Smooth muscle cell (in vitro differentiated cells): ENCODE measurements at regions not wholly inside any gene's neighbourhood (a gene's known extent, or its start where the extent isn't known, plus 50 kb on each side); places are given as distances from the start of the nearest gene placed in this dataset.

Experiments
- DNase-seq: peaks from one replicate; lab custom pipeline; 2025; ENCODE audit not compliant: unreplicated experiment; lab: John Stamatoyannopoulos, UW
- H2AFZ ChIP-seq: fragments of 200-600 bp; sonication (generic); 2 replicates; pipeline ENCODE4 v1.6.0; 2016; ENCODE audit warnings: antibody characterized with exemption, low read depth, mild to moderate bottlenecking
- H3F3A ChIP-seq: fragments of 200-600 bp; sonication (generic); 2 replicates; pipeline ENCODE4 v1.6.0; 2017; ENCODE audit warnings: antibody characterized with exemption, low read depth
- H3K27ac ChIP-seq: fragments of 200-600 bp; sonication (generic); 2 replicates; pipeline ENCODE4 v1.5.1; 2016; ENCODE audit warnings: low read depth, mild to moderate bottlenecking
- H3K27me3 ChIP-seq: fragments of 200-600 bp; sonication (generic); 2 replicates; pipeline ENCODE4 v1.6.1; 2016; ENCODE audit warnings: low read depth, mild to moderate bottlenecking
- H3K36me3 ChIP-seq: fragments of 200-600 bp; sonication (generic); 2 replicates; pipeline ENCODE4 v1.5.1; 2016; ENCODE audit warnings: low read depth
- H3K4me1 ChIP-seq: fragments of 200-600 bp; sonication (generic); 2 replicates; pipeline ENCODE4 v1.5.1; 2016; ENCODE audit warnings: low read depth
- H3K4me2 ChIP-seq: fragments of 200-600 bp; sonication (generic); 2 replicates; pipeline ENCODE4 v1.6.0; 2016; ENCODE audit warnings: mild to moderate bottlenecking
- H3K4me3 ChIP-seq: fragments of 200-600 bp; sonication (generic); 2 replicates; pipeline ENCODE4 v1.5.1; 2016; ENCODE audit warnings: mild to moderate bottlenecking
- H3K79me2 ChIP-seq: fragments of 200-600 bp; sonication (generic); 2 replicates; pipeline ENCODE4 v1.6.0; 2016; ENCODE audit warnings: low read depth, mild to moderate bottlenecking
- H3K9ac ChIP-seq: fragments of 200-600 bp; sonication (generic); 2 replicates; pipeline ENCODE4 v1.6.0; 2016; ENCODE audit warnings: low read depth
- H3K9me3 ChIP-seq: fragments of 200-600 bp; sonication (generic); replicated peaks from 2 replicates; pipeline ENCODE4 v1.5.1; 2016; ENCODE audit warnings: low read depth
- H4K20me1 ChIP-seq: fragments of 200-600 bp; sonication (generic); 2 replicates; pipeline ENCODE4 v1.6.0; 2016; ENCODE audit warnings: low read depth
- CTCF ChIP-seq: fragments of 200-600 bp; sonication (generic); IDR thresholded peaks from 2 replicates; pipeline ENCODE4 v1.5.1; 2017; ENCODE audit warnings: borderline replicate concordance, mild to moderate bottlenecking, antibody characterized with exemption; ENCODE audit not compliant: insufficient read depth, poor library complexity, severe bottlenecking
- WGBS: methylation state at CpG from one replicate; pipeline ENCODE4 v1.1.7; 2016; ENCODE audit warnings: low lambda C conversion rate; 5-methylcytosine and 5-hydroxymethylcytosine counted together

DNA sequence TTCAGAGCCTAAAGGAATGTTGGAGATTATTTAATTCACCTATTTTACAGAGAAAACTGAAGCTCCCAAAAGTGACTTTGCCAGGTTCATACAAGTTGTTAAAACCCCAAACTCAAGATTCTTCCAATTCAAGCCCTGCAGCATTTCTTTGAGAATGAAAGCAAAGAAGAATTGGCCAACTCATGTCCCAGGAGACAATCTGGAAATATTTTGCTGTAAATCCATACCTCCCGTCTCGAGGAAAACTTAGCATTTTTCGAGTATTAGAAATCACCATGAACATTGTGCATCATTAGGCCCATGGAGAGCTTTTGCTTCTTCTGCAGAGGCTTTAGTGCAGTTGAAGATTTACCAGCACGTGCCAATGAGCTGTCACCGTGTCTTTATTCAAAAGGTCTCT lies 176.4 kb upstream of the KCNJ16 start:
- Histone ChIP-seq H3K27me3 (no peaks in the 10 kb centered on the region), H3K36me3 (no peaks in the 10 kb centered on the region), H3K27ac (no peak overlapping the region), H3F3A (peaks cover 6% of the 10 kb centered on the region), H3K9ac (no peak overlapping the region), H3K4me2 (no peak overlapping the region), H3K4me3 (no peak overlapping the region), H3K4me1 (no peaks in the 10 kb centered on the region), H3K9me3 (no peaks in the 10 kb centered on the region), H4K20me1 (no peaks in the 10 kb centered on the region), H3K79me2 (no peaks in the 10 kb centered on the region), H2AFZ (no peak overlapping the region)
- no peak for DNase-seq
- WGBS, result 97% methylated on average over 5 of the region's 5 CpGs
- TF ChIP-seq CTCF, result no peak

DNA sequence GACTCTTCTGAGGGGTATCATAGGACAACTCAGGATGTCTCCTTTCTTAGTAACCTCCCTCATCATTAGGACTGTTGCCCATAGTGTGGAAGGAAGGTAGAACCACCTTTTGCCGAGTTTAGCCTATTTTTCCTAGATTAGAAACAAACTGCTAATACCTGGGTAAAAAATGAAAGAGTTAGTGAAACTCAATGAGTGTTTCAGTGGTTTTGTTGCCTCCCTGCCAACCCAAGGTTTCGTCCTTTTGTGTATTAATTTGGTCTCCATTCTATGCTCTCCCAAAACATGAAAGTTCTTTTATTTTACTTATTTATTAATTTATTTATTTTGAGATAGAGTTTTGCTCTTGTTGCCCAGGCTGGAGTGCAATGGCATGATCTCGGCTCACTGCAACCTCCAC lies 174.9 kb upstream of the KCNJ16 start:
- no peaks in the 10 kb centered on the region for H3K4me1 ChIP-seq
- no peaks in the 10 kb centered on the region for H3K27me3 ChIP-seq
- WGBS, result 97% methylated on average over 3 of the region's 3 CpGs
- H2AFZ ChIP-seq, result no peak overlapping the region
- H3K4me2 ChIP-seq, result no peak overlapping the region
- H3K79me2 ChIP-seq, result no peaks in the 10 kb centered on the region
- H3K27ac ChIP-seq, result no peak overlapping the region
- peaks cover 6% of the 10 kb centered on the region for H3F3A ChIP-seq
- no peak overlapping the region for H3K9ac ChIP-seq
- no peak for DNase-seq
- no peak overlapping the region for H3K4me3 ChIP-seq
- no peaks in the 10 kb centered on the region for H4K20me1 ChIP-seq
- no peaks in the 10 kb centered on the region for H3K36me3 ChIP-seq
- no peaks in the 10 kb centered on the region for H3K9me3 ChIP-seq
- TF ChIP-seq CTCF, result no peak

DNA sequence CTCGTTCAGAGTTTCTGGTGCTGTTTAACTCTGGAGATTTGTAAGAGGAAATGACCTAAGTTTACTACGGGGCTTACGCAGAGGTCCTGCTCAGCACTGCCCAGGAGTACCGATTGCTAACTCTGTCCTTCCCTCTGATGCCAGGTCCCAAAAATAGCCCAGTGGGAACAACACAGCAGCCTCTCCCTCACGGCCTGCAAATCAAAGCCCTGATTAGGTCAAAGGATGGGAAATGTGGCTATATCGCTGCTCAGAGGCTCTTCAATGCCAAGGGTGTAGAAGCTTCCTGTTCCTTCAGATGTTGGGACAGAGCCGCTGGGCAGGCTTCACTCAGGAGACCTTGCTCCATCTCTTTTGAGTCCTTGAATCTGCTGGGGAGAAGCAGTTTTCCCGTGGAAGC lies 174.2 kb upstream of the KCNJ16 start:
- H3K27me3 ChIP-seq, result no peaks in the 10 kb centered on the region
- H3K4me2 ChIP-seq, result no peak overlapping the region
- H3K4me3 ChIP-seq, result no peak overlapping the region
- no peaks in the 10 kb centered on the region for H3K36me3 ChIP-seq
- peaks cover 6% of the 10 kb centered on the region for H3F3A ChIP-seq
- no peaks in the 10 kb centered on the region for H3K79me2 ChIP-seq
- no peaks in the 10 kb centered on the region for H3K9me3 ChIP-seq
- H2AFZ ChIP-seq, result peak overlapping the region; percentile 49
- H4K20me1 ChIP-seq, result no peaks in the 10 kb centered on the region
- DNase-seq, result no peak
- 45% methylated on average over 8 of the region's 8 CpGs for WGBS
- TF ChIP-seq CTCF, result no peak
- H3K9ac ChIP-seq, result no peak overlapping the region
- no peak overlapping the region for H3K27ac ChIP-seq
- no peaks in the 10 kb centered on the region for H3K4me1 ChIP-seq

GRCh38 chr17:69906306-69906705 lies 168.7 kb upstream of the KCNJ16 start:
- no peak overlapping the region for H3K4me3 ChIP-seq
- no peaks in the 10 kb centered on the region for H3K9me3 ChIP-seq
- DNase-seq, result no peak

More at GRCh38 chr17:69906306-69906705, 168.7 kb upstream of the KCNJ16 start:
- Histone ChIP-seq H3K27me3 (no peaks in the 10 kb centered on the region), H3F3A (no peaks in the 10 kb centered on the region), H3K36me3 (no peaks in the 10 kb centered on the region), H4K20me1 (no peaks in the 10 kb centered on the region), H3K9ac (no peak overlapping the region), H2AFZ (no peak overlapping the region), H3K4me1 (no peaks in the 10 kb centered on the region), H3K4me2 (no peak overlapping the region), H3K27ac (no peak overlapping the region), H3K79me2 (no peaks in the 10 kb centered on the region)
- WGBS, result 92% methylated on average over 4 of the region's 4 CpGs
- no peak for TF ChIP-seq CTCF
